Sigmoid colon (tissue), 4 donors: ENCODE measurements at regions not wholly inside any gene's neighbourhood (a gene's known extent, or its start where the extent isn't known, plus 50 kb on each side); places are given as distances from the start of the nearest gene placed in this dataset.

ENCODE experiments used
- CTCF ChIP-seq, 4 experiments: fragments of 450-650 bp in 3 of 4; fragments of 200-600 bp in 1 of 4; IDR thresholded peaks; one replicate each; pipeline ENCODE4 v1.5.1; 2016 to 2019; ENCODE audit warnings: antibody characterized with exemption in 4 of 4, mild to moderate bottlenecking in 3 of 4, moderate library complexity in 2 of 4
- POLR2AphosphoS5 ChIP-seq, 4 donors: sonication (generic); formaldehyde crosslinking; IDR thresholded peaks; one replicate each; pipeline ENCODE4 v1.6.1; 2017; ENCODE audit warnings: antibody characterized with exemption in 4 of 4

- no peak for TF ChIP-seq CTCF (IDR thresholded peaks at IDR 0.05)
- no peak for TF ChIP-seq POLR2AphosphoS5 (IDR thresholded peaks at IDR 0.05)
These were observed 143.4 kb downstream of the ATPSCKMT start for GRCh38 chr5:10106285-10106684.
